ENCODE measurements at regions not wholly inside any gene's neighbourhood (a gene's known extent, or its start where the extent isn't known, plus 50 kb on each side); places are given as distances from the start of the nearest gene placed in this dataset.

DNA sequence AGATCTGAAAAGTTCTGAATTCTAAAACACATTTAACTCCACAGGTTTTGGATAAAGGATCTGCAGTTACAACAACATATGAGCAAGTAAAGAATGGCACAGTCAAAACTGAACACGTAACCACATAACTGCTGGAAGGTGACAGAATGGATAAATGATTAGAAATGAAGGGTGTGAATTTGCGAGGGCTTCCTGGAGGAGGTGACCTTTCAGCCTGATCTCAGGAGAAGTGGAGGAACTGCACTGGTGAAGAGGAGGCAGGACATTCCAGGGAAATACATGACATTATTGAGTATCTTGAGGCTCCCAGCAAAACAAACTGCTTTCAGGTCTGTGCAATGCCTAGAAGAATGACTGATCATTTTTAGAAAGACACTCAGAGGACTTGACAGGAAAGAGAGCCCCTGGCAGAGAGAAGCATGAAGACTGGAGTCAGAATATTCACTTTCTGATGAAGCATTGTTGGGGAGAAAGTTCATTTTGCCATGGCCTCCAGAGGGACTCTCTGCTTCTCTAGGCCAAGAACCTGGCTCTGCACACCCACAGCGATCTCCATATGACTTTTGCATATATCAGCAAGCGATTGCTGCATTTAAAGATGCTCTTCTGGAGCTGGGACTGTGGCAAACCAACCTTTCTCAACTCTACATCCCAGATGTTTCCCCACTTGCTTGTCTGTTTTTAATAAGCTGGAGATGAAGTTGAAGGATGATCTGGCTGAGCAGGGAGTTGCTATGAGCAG is 122.7 kb upstream of the FAM78B start:
- TF ChIP-seq, protein P1, sequence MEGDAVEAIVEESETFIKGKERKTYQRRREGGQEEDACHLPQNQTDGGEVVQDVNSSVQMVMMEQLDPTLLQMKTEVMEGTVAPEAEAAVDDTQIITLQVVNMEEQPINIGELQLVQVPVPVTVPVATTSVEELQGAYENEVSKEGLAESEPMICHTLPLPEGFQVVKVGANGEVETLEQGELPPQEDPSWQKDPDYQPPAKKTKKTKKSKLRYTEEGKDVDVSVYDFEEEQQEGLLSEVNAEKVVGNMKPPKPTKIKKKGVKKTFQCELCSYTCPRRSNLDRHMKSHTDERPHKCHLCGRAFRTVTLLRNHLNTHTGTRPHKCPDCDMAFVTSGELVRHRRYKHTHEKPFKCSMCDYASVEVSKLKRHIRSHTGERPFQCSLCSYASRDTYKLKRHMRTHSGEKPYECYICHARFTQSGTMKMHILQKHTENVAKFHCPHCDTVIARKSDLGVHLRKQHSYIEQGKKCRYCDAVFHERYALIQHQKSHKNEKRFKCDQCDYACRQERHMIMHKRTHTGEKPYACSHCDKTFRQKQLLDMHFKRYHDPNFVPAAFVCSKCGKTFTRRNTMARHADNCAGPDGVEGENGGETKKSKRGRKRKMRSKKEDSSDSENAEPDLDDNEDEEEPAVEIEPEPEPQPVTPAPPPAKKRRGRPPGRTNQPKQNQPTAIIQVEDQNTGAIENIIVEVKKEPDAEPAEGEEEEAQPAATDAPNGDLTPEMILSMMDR (IDR thresholded peaks at IDR 0.05; ENCODE audit: low read depth, low read length, poor library complexity, severe bottlenecking): no peak
- TF ChIP-seq EZH2phosphoT487 (IDR thresholded peaks at IDR 0.05; ENCODE audit: borderline replicate concordance, low read length): no peak
